Right forelimb (tissue), 1 donor: ENCODE measurements at regions not wholly inside any gene's neighbourhood (a gene's known extent, or its start where the extent isn't known, plus 50 kb on each side); places are given as distances from the start of the nearest gene placed in this dataset.

Source experiments
- DNase-seq: peaks from one replicate; pipeline ENCODE4 v3.0.0-alpha.2; 2018

GRCh38 chr13:109361562-109362289 is 424.7 kb downstream of the IRS2 start:
- no peak for DNase-seq

GRCh38 chr13:109357751-109358471 is 428.5 kb downstream of the IRS2 start:
- DNase-seq: no peak

- no peak for DNase-seq
These were observed 430.4 kb downstream of the IRS2 start for GRCh38 chr13:109355875-109356434.

GRCh38 chr13:109355166-109355565 is 431.2 kb downstream of the IRS2 start:
- DNase-seq: no peak

GRCh38 chr13:109351236-109351635 is 435.1 kb downstream of the IRS2 start:
- no peak for DNase-seq

- DNase-seq: no peak
These were observed 437.7 kb downstream of the IRS2 start for GRCh38 chr13:109348519-109349258.

- no peak for DNase-seq
These were observed 440.3 kb downstream of the IRS2 start for GRCh38 chr13:109346060-109346459.

- DNase-seq: no peak
These were observed 440.9 kb downstream of the IRS2 start for GRCh38 chr13:109345433-109345941.

- no peak for DNase-seq
These were observed 441.7 kb downstream of the IRS2 start for GRCh38 chr13:109344552-109345157.

GRCh38 chr13:109336730-109337129 is 449.7 kb downstream of the IRS2 start:
- DNase-seq: no peak

- DNase-seq: no peak
These were observed 452.3 kb downstream of the IRS2 start for GRCh38 chr13:109333893-109334651.

- no peak for DNase-seq
These were observed 453.6 kb downstream of the IRS2 start for GRCh38 chr13:109332506-109333499.

- no peak for DNase-seq
These were observed 454.5 kb downstream of the IRS2 start for GRCh38 chr13:109331898-109332297.

GRCh38 chr13:109331011-109331433 is 455.4 kb downstream of the IRS2 start:
- no peak for DNase-seq

GRCh38 chr13:109330123-109330522 is 456.3 kb downstream of the IRS2 start:
- no peak for DNase-seq

- DNase-seq: no peak
These were observed 457.2 kb downstream of the IRS2 start for GRCh38 chr13:109329175-109329574.

- DNase-seq: no peak
These were observed 459.8 kb downstream of the IRS2 start for GRCh38 chr13:109326601-109327000.

- no peak for DNase-seq
These were observed 463.0 kb downstream of the IRS2 start for GRCh38 chr13:109323338-109323737.

GRCh38 chr13:109318945-109319590 is 467.3 kb downstream of the IRS2 start:
- DNase-seq: no peak

- DNase-seq: no peak
These were observed 470.9 kb downstream of the IRS2 start for GRCh38 chr13:109315481-109315880.
